ENCODE measurements at regions not wholly inside any gene's neighbourhood (a gene's known extent, or its start where the extent isn't known, plus 50 kb on each side); places are given as distances from the start of the nearest gene placed in this dataset.
A peak's percentile ranks its signal among the peaks of the same experiment; 100 is the strongest.

- H3K27me3 ChIP-seq: no peaks in the 10 kb centered on the region
- TF ChIP-seq CTCF (IDR thresholded peaks at IDR 0.05): no peak
- no peak for ATAC-seq
- H3K4me3 ChIP-seq: no peak overlapping the region
- no peaks in the 10 kb centered on the region for H3K36me3 ChIP-seq
- no peaks in the 10 kb centered on the region for H3K4me1 ChIP-seq
- intact Hi-C loops (cut with DNase I): no loop called here
- H3K9me3 ChIP-seq: no peaks in the 10 kb centered on the region
- no peak overlapping the region for H3K27ac ChIP-seq
- DNase-seq: no peak
Observed at GRCh38 chr1:63248216-63248615, 74.2 kb upstream of the FOXD3 start.

GRCh38 chr1:63255153-63255552, 67.2 kb upstream of the FOXD3 start:
- no peaks in the 10 kb centered on the region for H3K9me3 ChIP-seq
- peaks cover 0 to 4% of the 10 kb centered on the region in 2 donors for H3K27me3 ChIP-seq
- no peak overlapping the region for H3K27ac ChIP-seq
- no peak for DNase-seq
- ATAC-seq: peak; percentile 63
- no peak overlapping the region for H3K4me3 ChIP-seq
- no peak for TF ChIP-seq CTCF (IDR thresholded peaks at IDR 0.05)
- intact Hi-C loops (cut with DNase I): no loop called here
- no peaks in the 10 kb centered on the region for H3K36me3 ChIP-seq
- H3K4me1 ChIP-seq: no peaks in the 10 kb centered on the region

GRCh38 chr1:63261736-63262458, 60.5 kb upstream of the FOXD3 start:
- peak in 1 of 4 donors; percentile 16 for DNase-seq

GRCh38 chr1:63262459-63262770, 60.0 kb upstream of the FOXD3 start:
- no peak for TF ChIP-seq CTCF (IDR thresholded peaks at IDR 0.05)
- no peak overlapping the region for H3K27ac ChIP-seq
- H3K27me3 ChIP-seq: peaks cover 0 to 9% of the 10 kb centered on the region in 2 donors
- H3K36me3 ChIP-seq: no peaks in the 10 kb centered on the region
- no peaks in the 10 kb centered on the region for H3K9me3 ChIP-seq
- H3K4me1 ChIP-seq: no peaks in the 10 kb centered on the region
- ATAC-seq (no peak), DNase-seq (no peak)
- intact Hi-C loops (cut with DNase I): no loop called here
- no peak overlapping the region for H3K4me3 ChIP-seq

More at GRCh38 chr1:63261736-63262458, 60.5 kb upstream of the FOXD3 start:
- Histone ChIP-seq H3K27ac (no peak overlapping the region), H3K4me1 (no peaks in the 10 kb centered on the region), H3K36me3 (no peaks in the 10 kb centered on the region), H3K9me3 (no peaks in the 10 kb centered on the region), H3K4me3 (no peak overlapping the region), H3K27me3 (peaks cover 0 to 9% of the 10 kb centered on the region in 2 donors)
- intact Hi-C loops (cut with DNase I): no loop called here
- no peak for TF ChIP-seq CTCF (IDR thresholded peaks at IDR 0.05)
- peak; percentile 72 for ATAC-seq

GRCh38 chr1:63264161-63264560, 58.2 kb upstream of the FOXD3 start:
- DNase-seq (no peak), ATAC-seq (no peak)
- Histone ChIP-seq H3K27me3 (peaks cover 0 to 15% of the 10 kb centered on the region in 2 donors), H3K36me3 (no peaks in the 10 kb centered on the region), H3K27ac (no peak overlapping the region), H3K4me1 (no peaks in the 10 kb centered on the region), H3K9me3 (no peaks in the 10 kb centered on the region), H3K4me3 (no peak overlapping the region)
- TF ChIP-seq CTCF (IDR thresholded peaks at IDR 0.05): no peak
- intact Hi-C loops (cut with DNase I): no loop called here

Measured in left lung (tissue), 4 donors.